Heart left ventricle (tissue), 16 donors: ENCODE measurements at regions not wholly inside any gene's neighbourhood (a gene's known extent, or its start where the extent isn't known, plus 50 kb on each side); places are given as distances from the start of the nearest gene placed in this dataset.

Experiments
- ATAC-seq, 4 donors: fragments of 200-7000 bp; cut with Tn5 transposase; one replicate each; pipeline ENCODE4 v1.9.1; 2020 to 2022; ENCODE audit warnings: moderate library complexity in 4 of 4, mild to moderate bottlenecking in 3 of 4, moderate number of reproducible peaks in 1 of 4
- DNase-seq, 5 donors: peaks; one replicate each; pipeline ENCODE4 v3.0.0-alpha.2; 2020
- H3K27ac ChIP-seq, 12 donors: fragments of 200-600 bp; sonication (generic) in 4 of 12; one replicate each; pipeline versions ENCODE4 v1.5.0 to v1.8.0; 2016 to 2022; ENCODE audit warnings: mild to moderate bottlenecking in 2 of 12
- H3K27me3 ChIP-seq, 9 donors: fragments of 200-600 bp; sonication (generic) in 2 of 9; one replicate each; pipeline versions ENCODE4 v1.5.1 to v1.8.0; 2016 to 2022; ENCODE audit warnings: mild to moderate bottlenecking in 3 of 9
- H3K36me3 ChIP-seq, 9 donors: fragments of 200-600 bp; sonication (generic) in 2 of 9; one replicate each; pipeline versions ENCODE4 v1.5.0 to v1.8.0; 2018 to 2022; ENCODE audit warnings: mild to moderate bottlenecking in 2 of 9
- H3K4me1 ChIP-seq, 12 donors: fragments of 200-600 bp; sonication (generic) in 4 of 12; one replicate each; pipeline versions ENCODE4 v1.5.0 to v1.8.0; 2016 to 2022; ENCODE audit warnings: mild to moderate bottlenecking in 3 of 12
- H3K4me3 ChIP-seq, 12 donors: fragments of 200-600 bp; sonication (generic) in 4 of 12; one replicate each; pipeline versions ENCODE4 v1.5.0 to v1.8.0; 2017 to 2022; ENCODE audit warnings: mild to moderate bottlenecking in 9 of 12, moderate library complexity in 4 of 12
- H3K9me3 ChIP-seq, 12 donors: fragments of 200-600 bp; sonication (generic) in 4 of 12; one replicate each; pipeline versions ENCODE4 v1.5.0 to v1.8.0; 2016 to 2022; ENCODE audit warnings: mild to moderate bottlenecking in 1 of 12
- POLR2A ChIP-seq, 2 donors: fragments of 450-650 bp; IDR thresholded peaks; one replicate each; pipeline ENCODE4 v1.6.1; 2017; ENCODE audit warnings: antibody characterized with exemption in 2 of 2, mild to moderate bottlenecking in 2 of 2, moderate library complexity in 2 of 2
- WGBS, 4 donors: extraction: QIAGEN DNeasy Blood & Tissue Kit in 2 of 4; methylation state at CpG; one replicate each; pipeline versions ENCODE4 v1.1.5 to v1.1.7; 2013 to 2018; 5-methylcytosine and 5-hydroxymethylcytosine counted together
- intact Hi-C, 10 donors: fragments of 100-400 bp; cut with DNase I; formaldehyde crosslinking; loops; one replicate each; pipeline versions ENCODE4 v1.11.1 to v1.14.2; 2022
- TF ChIP-seq, protein P1 (sequence below), 12 donors: fragments of 200-600 bp; sonication (generic) in 4 of 12; IDR thresholded peaks; one replicate each; pipeline versions ENCODE4 v1.5.0 to v1.8.0; 2018 to 2022; ENCODE audit warnings: antibody characterized with exemption in 12 of 12, mild to moderate bottlenecking in 5 of 12
- donor health status: ischemic (EF 13 %, LVEDD 7.1; RV severe dilation, severe dysfunction).
- donor health status: healthy with polysubstance abuse.
- donor health status: DM: no; HTN: yes; CAD: no.
- donor health status: DM: no; HTN: no; CAD: no.
- donor health status: ischemic (EF 25% LVEDD 6.9; RV normal size, moderate dysfunction).
- donor health status: ischemic (EF 25% LVEDD 5.7; RV mildly dilated, moderate dysfunction).
- donor health status: healthy.
- donor health status: DM: yes; HTN: yes; CAD: no.
- donor health status: ischemic (EF 35%, LVEDD 5.7; RV mildly dilated, moderate dysfunction).
- donor health status: nonischemic (EF 11% LVEDD 7.7; RV severe dilation, severe dysfunction).
- donor health status: DM: yes; HTN: yes; CAD: no.
- donor health status: PGD.
- donor health status: ischemic (EF 29% LVEDD 5.4; RV normal size, mild dysfunction).
- donor health status: nonischemic (EF 23%, LVEDD 6.1; RV moderate dilation, normal function).

DNA sequence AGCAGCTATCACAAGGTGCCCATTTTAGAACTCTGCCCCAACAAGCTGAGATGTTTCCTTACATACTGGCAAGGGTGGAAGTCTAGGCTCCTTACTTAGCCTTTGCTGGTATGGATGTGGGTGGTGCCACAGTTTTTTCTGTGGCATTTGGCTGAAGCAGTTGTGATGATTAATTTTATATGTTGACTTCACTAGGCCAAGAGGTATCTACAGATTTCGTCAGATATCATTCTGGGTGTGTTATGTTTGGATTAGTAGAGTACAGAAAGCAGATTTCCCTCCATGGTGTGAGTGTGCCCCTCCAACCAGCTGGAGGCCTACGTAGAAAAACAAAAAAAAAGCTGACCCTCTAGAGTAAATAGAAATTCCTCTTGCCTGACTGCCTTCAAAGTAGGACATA lies 317.0 kb downstream of the BARHL2 start:
- Histone ChIP-seq H3K36me3 (no peaks in the 10 kb centered on the region), H3K4me3 (no peak overlapping the region), H3K9me3 (no peaks in the 10 kb centered on the region), H3K4me1 (no peaks in the 10 kb centered on the region), H3K27me3 (no peaks in the 10 kb centered on the region), H3K27ac (no peak overlapping the region)
- DNase-seq (no peak), ATAC-seq (no peak)
- intact Hi-C loops, result no loop called here
- TF ChIP-seq POLR2A (IDR thresholded peaks at IDR 0.05), result no peak
- TF ChIP-seq, protein P1, sequence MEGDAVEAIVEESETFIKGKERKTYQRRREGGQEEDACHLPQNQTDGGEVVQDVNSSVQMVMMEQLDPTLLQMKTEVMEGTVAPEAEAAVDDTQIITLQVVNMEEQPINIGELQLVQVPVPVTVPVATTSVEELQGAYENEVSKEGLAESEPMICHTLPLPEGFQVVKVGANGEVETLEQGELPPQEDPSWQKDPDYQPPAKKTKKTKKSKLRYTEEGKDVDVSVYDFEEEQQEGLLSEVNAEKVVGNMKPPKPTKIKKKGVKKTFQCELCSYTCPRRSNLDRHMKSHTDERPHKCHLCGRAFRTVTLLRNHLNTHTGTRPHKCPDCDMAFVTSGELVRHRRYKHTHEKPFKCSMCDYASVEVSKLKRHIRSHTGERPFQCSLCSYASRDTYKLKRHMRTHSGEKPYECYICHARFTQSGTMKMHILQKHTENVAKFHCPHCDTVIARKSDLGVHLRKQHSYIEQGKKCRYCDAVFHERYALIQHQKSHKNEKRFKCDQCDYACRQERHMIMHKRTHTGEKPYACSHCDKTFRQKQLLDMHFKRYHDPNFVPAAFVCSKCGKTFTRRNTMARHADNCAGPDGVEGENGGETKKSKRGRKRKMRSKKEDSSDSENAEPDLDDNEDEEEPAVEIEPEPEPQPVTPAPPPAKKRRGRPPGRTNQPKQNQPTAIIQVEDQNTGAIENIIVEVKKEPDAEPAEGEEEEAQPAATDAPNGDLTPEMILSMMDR (IDR thresholded peaks at IDR 0.05), result no peak
- 73 to 85% (median 77%) methylated on average over 2 of the region's 2 CpGs for WGBS, 4 donors

DNA sequence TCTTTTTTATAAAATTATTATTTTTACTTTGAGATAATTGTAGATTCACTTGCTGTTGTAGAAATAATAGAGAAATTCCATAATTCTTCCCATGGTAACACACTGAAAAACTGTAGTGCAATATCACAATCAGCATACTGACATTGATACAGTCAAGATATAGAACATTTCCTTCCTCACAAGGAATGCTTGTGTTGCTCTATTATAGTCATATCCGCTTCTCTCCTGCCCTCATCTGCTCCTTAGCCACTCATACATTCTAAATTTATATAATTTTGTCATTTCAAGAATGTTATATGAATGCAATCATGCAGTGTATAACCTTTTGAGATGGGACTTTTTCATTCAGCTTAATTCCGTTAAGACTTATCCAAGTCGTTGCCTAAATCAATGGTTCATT lies 320.2 kb downstream of the BARHL2 start:
- DNase-seq, result no peak
- intact Hi-C loops, result no loop called here
- WGBS, 4 donors, result 80 to 83% (median 82%) methylated on average over 3 of the region's 3 CpGs
- no peaks in the 10 kb centered on the region for H3K4me1 ChIP-seq
- ATAC-seq, result no peak
- H3K27ac ChIP-seq, result no peak overlapping the region
- no peaks in the 10 kb centered on the region for H3K36me3 ChIP-seq
- H3K4me3 ChIP-seq, result no peak overlapping the region
- H3K9me3 ChIP-seq, result no peaks in the 10 kb centered on the region
- TF ChIP-seq POLR2A (IDR thresholded peaks at IDR 0.05), result no peak
- TF ChIP-seq, protein P1 (IDR thresholded peaks at IDR 0.05), result no peak
- no peaks in the 10 kb centered on the region for H3K27me3 ChIP-seq

DNA sequence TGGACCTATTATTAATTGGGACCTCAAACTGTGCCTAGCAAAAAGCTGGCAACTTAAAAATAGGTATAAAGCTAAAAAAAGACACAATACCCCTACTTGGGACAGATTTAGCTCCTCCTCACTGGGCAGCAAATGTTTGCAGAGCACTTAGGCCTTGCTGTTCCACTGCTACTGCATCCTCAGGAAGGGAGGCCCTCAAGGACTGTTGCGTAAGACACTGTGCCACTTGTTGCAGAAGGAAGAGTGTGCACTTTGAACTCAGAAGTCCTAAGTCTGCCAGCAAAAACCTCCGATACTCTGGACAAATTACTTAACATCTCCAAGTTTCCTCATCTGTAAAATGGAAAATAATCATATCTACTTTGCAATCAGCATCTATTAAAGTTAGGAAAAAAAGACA lies 322.9 kb downstream of the BARHL2 start:
- intact Hi-C loops, result no loop called here
- no peaks in the 10 kb centered on the region for H3K27me3 ChIP-seq
- no peaks in the 10 kb centered on the region for H3K36me3 ChIP-seq
- no peaks in the 10 kb centered on the region for H3K4me1 ChIP-seq
- no peak for TF ChIP-seq POLR2A (IDR thresholded peaks at IDR 0.05)
- TF ChIP-seq, protein P1 (IDR thresholded peaks at IDR 0.05), result no peak
- no peak overlapping the region for H3K4me3 ChIP-seq
- no peaks in the 10 kb centered on the region for H3K9me3 ChIP-seq
- ATAC-seq, result no peak
- H3K27ac ChIP-seq, result no peak overlapping the region
- 83 to 91% (median 87%) methylated on average over 2 of the region's 2 CpGs for WGBS, 4 donors
- DNase-seq, result no peak

DNA sequence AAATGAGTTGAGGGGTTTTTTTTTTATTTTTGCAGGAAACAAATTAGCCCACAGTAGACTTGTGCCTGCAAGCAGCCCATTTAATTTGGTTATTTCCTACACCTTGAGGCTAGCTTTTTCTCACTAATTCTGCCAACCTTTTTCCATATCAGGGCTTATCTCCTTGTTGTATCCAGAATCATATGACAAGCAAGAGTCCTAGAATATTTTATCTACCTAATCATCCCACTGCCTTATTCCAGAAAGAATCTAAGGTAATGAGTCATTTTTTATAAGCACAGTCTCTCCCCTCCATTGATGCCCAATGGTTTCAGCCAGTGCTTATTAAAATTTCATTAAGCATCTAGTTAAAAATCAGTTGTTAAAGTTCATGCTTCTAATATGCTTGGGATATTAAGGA lies 324.1 kb downstream of the BARHL2 start:
- Histone ChIP-seq H3K9me3 (no peaks in the 10 kb centered on the region), H3K27me3 (no peaks in the 10 kb centered on the region), H3K4me1 (no peaks in the 10 kb centered on the region), H3K4me3 (no peak overlapping the region), H3K36me3 (no peaks in the 10 kb centered on the region), H3K27ac (no peak overlapping the region)
- no peak for TF ChIP-seq POLR2A (IDR thresholded peaks at IDR 0.05)
- TF ChIP-seq, protein P1 (IDR thresholded peaks at IDR 0.05), result no peak
- intact Hi-C loops, result no loop called here
- DNase-seq (no peak), ATAC-seq (no peak)
